NCI-H2171 (cell line): ENCODE measurements at regions not wholly inside any gene's neighbourhood (a gene's known extent, or its start where the extent isn't known, plus 50 kb on each side); places are given as distances from the start of the nearest gene placed in this dataset.

Source experiments
- DNase-seq: peaks from one replicate; lab custom pipeline; 2025; lab: John Stamatoyannopoulos, UW

GRCh38 chr4:15231265-15232091, 196.4 kb upstream of the C1QTNF7 start:
- DNase-seq = no peak

- DNase-seq = no peak
Observed at GRCh38 chr4:15232366-15233263, 195.2 kb upstream of the C1QTNF7 start.

GRCh38 chr4:15233264-15233597, 194.6 kb upstream of the C1QTNF7 start:
- DNase-seq = no peak

- no peak for DNase-seq
Observed at GRCh38 chr4:15233626-15234025, 194.2 kb upstream of the C1QTNF7 start.

GRCh38 chr4:15234116-15234855, 193.5 kb upstream of the C1QTNF7 start:
- DNase-seq = no peak

GRCh38 chr4:15234856-15235126, 193.0 kb upstream of the C1QTNF7 start:
- DNase-seq = no peak

GRCh38 chr4:15235135-15235534, 192.7 kb upstream of the C1QTNF7 start:
- DNase-seq = no peak

- DNase-seq = no peak
Observed at GRCh38 chr4:15237648-15238230, 190.1 kb upstream of the C1QTNF7 start.

- DNase-seq = no peak
Observed at GRCh38 chr4:15238720-15239119, 189.1 kb upstream of the C1QTNF7 start.

GRCh38 chr4:15239866-15240265, 188.0 kb upstream of the C1QTNF7 start:
- DNase-seq = no peak

- DNase-seq = no peak
Observed at GRCh38 chr4:15240764-15241163, 187.1 kb upstream of the C1QTNF7 start.

- no peak for DNase-seq
Observed at GRCh38 chr4:15242021-15242420, 185.8 kb upstream of the C1QTNF7 start.

GRCh38 chr4:15244354-15244753, 183.5 kb upstream of the C1QTNF7 start:
- DNase-seq = no peak

GRCh38 chr4:15245006-15245530, 182.8 kb upstream of the C1QTNF7 start:
- DNase-seq = no peak

GRCh38 chr4:15250021-15250441, 177.8 kb upstream of the C1QTNF7 start:
- DNase-seq = no peak

GRCh38 chr4:15253349-15253748, 174.5 kb upstream of the C1QTNF7 start:
- no peak for DNase-seq

- no peak for DNase-seq
Observed at GRCh38 chr4:15254236-15254880, 173.5 kb upstream of the C1QTNF7 start.

GRCh38 chr4:15255537-15255936, 172.3 kb upstream of the C1QTNF7 start:
- no peak for DNase-seq

GRCh38 chr4:15260758-15261157, 167.1 kb upstream of the C1QTNF7 start:
- no peak for DNase-seq

- DNase-seq = no peak
Observed at GRCh38 chr4:15262396-15262795, 165.4 kb upstream of the C1QTNF7 start.

- DNase-seq = no peak
Observed at GRCh38 chr4:15270201-15270600, 157.6 kb upstream of the C1QTNF7 start.

GRCh38 chr4:15286041-15286440, 141.8 kb upstream of the C1QTNF7 start:
- no peak for DNase-seq
